GM19239 (cell line): ENCODE measurements at regions not wholly inside any gene's neighbourhood (a gene's known extent, or its start where the extent isn't known, plus 50 kb on each side); places are given as distances from the start of the nearest gene placed in this dataset.
"Not testable (repeated sequence)": the region's sequence is repeated elsewhere in the genome, so short reads cannot be mapped to it uniquely, and the experiment has no call there.

ENCODE experiments used
- DNase-seq: peaks from one replicate; pipeline ENCODE4 v3.0.0; 2011; ENCODE audit warnings: low spot score; ENCODE audit not compliant: insufficient read length
- FAIRE-seq: peaks from 2 replicates; lab custom pipeline; 2011; peaks lifted over from hg19 to GRCh38; lab: Jason Lieb, UNC

- DNase-seq (no peak), FAIRE-seq (no peak)
Measured at GRCh38 chr5:56763711-56764466, 51.5 kb upstream of the MAP3K1 start.

- FAIRE-seq (no peak), DNase-seq (no peak)
Measured at GRCh38 chr5:56763182-56763581, 52.2 kb upstream of the MAP3K1 start.

- DNase-seq (no peak), FAIRE-seq (no peak)
Measured at GRCh38 chr5:56761151-56761885, 54.0 kb upstream of the MAP3K1 start.

GRCh38 chr5:56760723-56761122, 54.6 kb upstream of the MAP3K1 start:
- DNase-seq (no peak), FAIRE-seq (no peak)

GRCh38 chr5:56759521-56760216, 55.7 kb upstream of the MAP3K1 start:
- FAIRE-seq (no peak), DNase-seq (no peak)

- DNase-seq (no peak), FAIRE-seq (no peak)
Measured at GRCh38 chr5:56757077-56757476, 58.3 kb upstream of the MAP3K1 start.

GRCh38 chr5:56755036-56755555, 60.3 kb upstream of the MAP3K1 start:
- DNase-seq (no peak), FAIRE-seq (no peak)

GRCh38 chr5:56753588-56753987, 61.8 kb upstream of the MAP3K1 start:
- DNase-seq, FAIRE-seq: not testable (repeated sequence)

GRCh38 chr5:56751572-56752313, 63.6 kb upstream of the MAP3K1 start:
- FAIRE-seq, result no peak
- no peak for DNase-seq

- no peak for FAIRE-seq
- DNase-seq, result no peak
Measured at GRCh38 chr5:56749842-56750241, 65.5 kb upstream of the MAP3K1 start.

- DNase-seq (no peak), FAIRE-seq (no peak)
Measured at GRCh38 chr5:56746553-56747339, 68.6 kb upstream of the MAP3K1 start.

GRCh38 chr5:56745864-56746263, 69.5 kb upstream of the MAP3K1 start:
- no peak for FAIRE-seq
- DNase-seq, result no peak

- no peak for DNase-seq
- FAIRE-seq, result no peak
Measured at GRCh38 chr5:56740868-56741267, 74.5 kb upstream of the MAP3K1 start.

- FAIRE-seq (no peak), DNase-seq (no peak)
Measured at GRCh38 chr5:56739990-56740389, 75.4 kb upstream of the MAP3K1 start.

- FAIRE-seq (no peak), DNase-seq (no peak)
Measured at GRCh38 chr5:56737951-56738606, 77.3 kb upstream of the MAP3K1 start.

- no peak for FAIRE-seq
- no peak for DNase-seq
Measured at GRCh38 chr5:56737002-56737621, 78.2 kb upstream of the MAP3K1 start.

GRCh38 chr5:56735849-56736641, 79.3 kb upstream of the MAP3K1 start:
- DNase-seq (no peak), FAIRE-seq (no peak)
